H54 (cell line): ENCODE measurements at regions not wholly inside any gene's neighbourhood (a gene's known extent, or its start where the extent isn't known, plus 50 kb on each side); places are given as distances from the start of the nearest gene placed in this dataset.

Source experiments
- DNase-seq: peaks from one replicate; pipeline ENCODE4 v3.0.0; 2011; ENCODE audit warnings: low spot score, mixed read lengths; ENCODE audit not compliant: insufficient read length
- FAIRE-seq: peaks from 3 replicates; lab custom pipeline; 2011; peaks lifted over from hg19 to GRCh38; lab: Jason Lieb, UNC
- POLR2A ChIP-seq: IDR thresholded peaks from 2 replicates; pipeline ENCODE4 v1.6.1; 2011; ENCODE audit warnings: low read depth, mild to moderate bottlenecking, low read length

DNA sequence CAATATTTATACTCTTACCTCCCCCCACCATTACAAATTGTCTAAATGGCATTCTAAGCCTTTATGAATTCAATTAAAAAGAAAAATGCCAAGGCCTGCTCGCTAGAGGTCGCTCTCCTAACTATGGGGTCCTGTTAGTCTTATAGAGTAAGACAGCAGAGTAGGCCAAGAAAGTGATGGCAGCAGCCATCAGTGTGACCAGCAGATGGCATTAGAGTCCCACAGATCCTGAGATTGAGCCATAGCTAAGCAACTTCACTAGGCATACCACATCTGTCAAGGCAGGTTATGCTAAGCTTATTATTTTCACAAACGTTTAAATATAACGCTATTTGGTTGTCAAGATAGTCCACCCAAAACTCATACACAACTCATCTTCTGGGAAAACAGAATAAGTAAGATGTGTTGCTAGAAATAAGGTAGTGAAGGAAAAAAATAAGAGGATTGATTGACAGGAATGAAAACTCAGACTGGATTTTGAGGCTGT is 57.6 kb upstream of the SCAF8 start:
- FAIRE-seq, result peak; percentile 23
- peak; percentile 63 for DNase-seq
- TF ChIP-seq POLR2A, result no peak

DNA sequence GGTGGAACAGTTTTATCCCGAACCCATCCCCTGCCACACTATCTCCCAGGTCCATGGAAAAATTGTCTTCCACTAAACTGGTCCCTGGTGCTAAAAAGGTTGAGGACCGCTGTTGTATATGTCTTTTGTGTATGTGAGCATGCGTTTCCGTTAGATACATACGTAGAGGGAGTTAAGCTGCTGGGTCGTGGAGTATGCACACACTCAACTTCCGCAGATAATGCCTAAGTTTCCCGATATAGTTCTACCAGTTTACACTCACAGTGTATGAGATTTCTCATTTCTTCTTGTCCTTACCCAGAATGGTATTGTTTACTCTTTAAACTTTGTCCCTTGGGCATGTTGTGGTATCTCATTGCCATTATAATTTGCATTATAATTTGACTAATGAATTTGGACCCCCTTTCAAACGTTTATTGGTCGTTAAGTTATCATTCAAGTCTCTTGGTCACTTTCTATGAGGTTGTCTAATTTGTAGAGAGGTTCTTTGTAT is 50.5 kb upstream of the SCAF8 start:
- no peak for TF ChIP-seq POLR2A
- no peak for DNase-seq
- FAIRE-seq, result no peak
